ENCODE measurements at regions not wholly inside any gene's neighbourhood (a gene's known extent, or its start where the extent isn't known, plus 50 kb on each side); places are given as distances from the start of the nearest gene placed in this dataset.
"Not testable (repeated sequence)": the region's sequence is repeated elsewhere in the genome, so short reads cannot be mapped to it uniquely, and the experiment has no call there.

DNA sequence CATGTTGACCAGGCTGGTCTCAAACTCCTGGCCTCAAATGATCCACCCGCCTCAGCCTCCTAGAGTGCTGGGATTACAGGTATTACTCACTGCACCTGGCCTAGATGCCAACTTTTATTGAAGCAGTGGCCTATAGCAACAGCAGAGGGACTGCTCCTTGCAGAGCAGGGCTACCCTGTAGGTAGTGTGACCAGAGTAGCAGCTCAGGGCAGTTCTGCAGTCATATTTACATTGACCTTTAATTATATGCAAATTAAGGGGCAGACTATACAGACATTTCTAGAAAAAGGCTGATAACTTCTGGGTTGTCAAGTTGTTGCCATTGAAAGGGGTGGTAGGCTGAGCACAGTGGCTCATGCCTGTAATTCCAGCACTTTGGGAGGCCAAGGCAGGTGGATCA is 115.2 kb upstream of the PLEKHM1 start:
- TF ChIP-seq, protein P1, sequence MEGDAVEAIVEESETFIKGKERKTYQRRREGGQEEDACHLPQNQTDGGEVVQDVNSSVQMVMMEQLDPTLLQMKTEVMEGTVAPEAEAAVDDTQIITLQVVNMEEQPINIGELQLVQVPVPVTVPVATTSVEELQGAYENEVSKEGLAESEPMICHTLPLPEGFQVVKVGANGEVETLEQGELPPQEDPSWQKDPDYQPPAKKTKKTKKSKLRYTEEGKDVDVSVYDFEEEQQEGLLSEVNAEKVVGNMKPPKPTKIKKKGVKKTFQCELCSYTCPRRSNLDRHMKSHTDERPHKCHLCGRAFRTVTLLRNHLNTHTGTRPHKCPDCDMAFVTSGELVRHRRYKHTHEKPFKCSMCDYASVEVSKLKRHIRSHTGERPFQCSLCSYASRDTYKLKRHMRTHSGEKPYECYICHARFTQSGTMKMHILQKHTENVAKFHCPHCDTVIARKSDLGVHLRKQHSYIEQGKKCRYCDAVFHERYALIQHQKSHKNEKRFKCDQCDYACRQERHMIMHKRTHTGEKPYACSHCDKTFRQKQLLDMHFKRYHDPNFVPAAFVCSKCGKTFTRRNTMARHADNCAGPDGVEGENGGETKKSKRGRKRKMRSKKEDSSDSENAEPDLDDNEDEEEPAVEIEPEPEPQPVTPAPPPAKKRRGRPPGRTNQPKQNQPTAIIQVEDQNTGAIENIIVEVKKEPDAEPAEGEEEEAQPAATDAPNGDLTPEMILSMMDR (IDR thresholded peaks at IDR 0.05): not testable (repeated sequence)
- TF ChIP-seq POLR2A (IDR thresholded peaks at IDR 0.05): not testable (repeated sequence)
